HFF-Myc (cell line): ENCODE measurements at regions not wholly inside any gene's neighbourhood (a gene's known extent, or its start where the extent isn't known, plus 50 kb on each side); places are given as distances from the start of the nearest gene placed in this dataset.

Experiments
- DNase-seq: peaks from one replicate; pipeline ENCODE4 v3.0.0-alpha.2; 2011; ENCODE audit warnings: low read depth; ENCODE audit errors: extremely low read depth
- H3K4me3 ChIP-seq: replicated peaks from 2 replicates; pipeline ENCODE4 v1.5.1; 2011; ENCODE audit warnings: low read depth, mild to moderate bottlenecking, control low read depth, low read length
- CTCF ChIP-seq: IDR thresholded peaks from 2 replicates; pipeline ENCODE4 v1.5.1; 2012; ENCODE audit warnings: mild to moderate bottlenecking, low read depth, low read length, control low read depth; ENCODE audit errors: missing control alignments

- DNase-seq: no peak
- no peak for TF ChIP-seq CTCF
- H3K4me3 ChIP-seq: no peak overlapping the region
Measured at GRCh38 chr1:184141361-184141880, 89.9 kb downstream of the TSEN15 start.

- no peak overlapping the region for H3K4me3 ChIP-seq
- TF ChIP-seq CTCF: no peak
- no peak for DNase-seq
Measured at GRCh38 chr1:184143449-184143848, 91.9 kb downstream of the TSEN15 start.

GRCh38 chr1:184145083-184145482 is 93.6 kb downstream of the TSEN15 start:
- TF ChIP-seq CTCF: no peak
- H3K4me3 ChIP-seq: no peak overlapping the region
- DNase-seq: no peak

GRCh38 chr1:184146202-184146601 is 94.7 kb downstream of the TSEN15 start:
- no peak for TF ChIP-seq CTCF
- DNase-seq: no peak
- H3K4me3 ChIP-seq: no peak overlapping the region

GRCh38 chr1:184150776-184151531 is 99.4 kb downstream of the TSEN15 start:
- no peak for TF ChIP-seq CTCF
- no peak overlapping the region for H3K4me3 ChIP-seq
- no peak for DNase-seq

GRCh38 chr1:184152434-184152898 is 100.9 kb downstream of the TSEN15 start:
- H3K4me3 ChIP-seq: no peak overlapping the region; the same call in 1 of the 2 replicates
- DNase-seq: no peak
- TF ChIP-seq CTCF: no peak
